Fibroblast of upper back skin (primary cell): ENCODE measurements at regions not wholly inside any gene's neighbourhood (a gene's known extent, or its start where the extent isn't known, plus 50 kb on each side); places are given as distances from the start of the nearest gene placed in this dataset.

Experiments
- DNase-seq: peaks from one replicate; pipeline ENCODE4 v3.0.0-alpha.2; 2013

GRCh38 chr6:139812939-139813338 is 438.5 kb upstream of the CITED2 start:
- no peak for DNase-seq

- DNase-seq: peak; percentile 20
These were observed 427.3 kb upstream of the CITED2 start for GRCh38 chr6:139801571-139802321.

- DNase-seq: no peak
These were observed 426.4 kb upstream of the CITED2 start for GRCh38 chr6:139800837-139801236.

GRCh38 chr6:139790527-139790926 is 416.1 kb upstream of the CITED2 start:
- DNase-seq: no peak

- DNase-seq: no peak
These were observed 409.8 kb upstream of the CITED2 start for GRCh38 chr6:139784222-139784769.

GRCh38 chr6:139779988-139780774 is 405.7 kb upstream of the CITED2 start:
- DNase-seq: no peak

- peak; percentile 52 for DNase-seq
These were observed 404.2 kb upstream of the CITED2 start for GRCh38 chr6:139778688-139779087.

- no peak for DNase-seq
These were observed 403.7 kb upstream of the CITED2 start for GRCh38 chr6:139778106-139778505.

GRCh38 chr6:139777202-139777970 is 402.9 kb upstream of the CITED2 start:
- DNase-seq: no peak

GRCh38 chr6:139776041-139776440 is 401.6 kb upstream of the CITED2 start:
- no peak for DNase-seq

GRCh38 chr6:139768196-139768595 is 393.7 kb upstream of the CITED2 start:
- no peak for DNase-seq

- DNase-seq: no peak
These were observed 392.3 kb upstream of the CITED2 start for GRCh38 chr6:139766796-139767195.

- peak; percentile 45 for DNase-seq
These were observed 391.4 kb upstream of the CITED2 start for GRCh38 chr6:139765825-139766285.

- peak; percentile 99 for DNase-seq
These were observed 390.1 kb upstream of the CITED2 start for GRCh38 chr6:139764498-139764986.

- DNase-seq: peak; percentile 44
These were observed 389.2 kb upstream of the CITED2 start for GRCh38 chr6:139763468-139764210.

- peak; percentile 49 for DNase-seq
These were observed 388.2 kb upstream of the CITED2 start for GRCh38 chr6:139762587-139763031.

GRCh38 chr6:139760128-139760527 is 385.7 kb upstream of the CITED2 start:
- no peak for DNase-seq

- DNase-seq: no peak
These were observed 384.6 kb upstream of the CITED2 start for GRCh38 chr6:139759086-139759485.

GRCh38 chr6:139758209-139758611 is 383.8 kb upstream of the CITED2 start:
- no peak for DNase-seq

- DNase-seq: peak; percentile 78
These were observed 383.3 kb upstream of the CITED2 start for GRCh38 chr6:139757784-139758183.

GRCh38 chr6:139756381-139756780 is 381.9 kb upstream of the CITED2 start:
- no peak for DNase-seq
